H1 (cell line): ENCODE measurements at regions not wholly inside any gene's neighbourhood (a gene's known extent, or its start where the extent isn't known, plus 50 kb on each side); places are given as distances from the start of the nearest gene placed in this dataset.

Experiments used
- CTCF ChIA-PET: fragments of 300-600 bp; sonication (Branson Sonifier 250); formaldehyde crosslinking; loops from one replicate; lab custom pipeline; 2021; ENCODE audit not compliant: partially characterized antibody; lab: Charles Lee
- POLR2A ChIA-PET: fragments of 300-600 bp; sonication (Branson Sonifier 250); formaldehyde crosslinking; loops from one replicate; lab custom pipeline; 2021; ENCODE audit warnings: inconsistent platforms; ENCODE audit not compliant: partially characterized antibody; lab: Charles Lee
- DNase-seq, 2 experiments: peaks; one replicate each; pipeline versions ENCODE4 v3.0.0 to v3.0.0-alpha.2; 2010 to 2022; ENCODE audit warnings: low spot score in 2 of 2, low read depth in 1 of 2, mixed read lengths in 1 of 2
- FAIRE-seq: peaks from 2 replicates; lab custom pipeline; 2011; peaks lifted over from hg19 to GRCh38; lab: Jason Lieb, UNC
- H2AFZ ChIP-seq: 2 replicates; pipeline ENCODE4 v1.8.1; 2012; ENCODE audit warnings: low read length, inconsistent platforms
- H2AK5ac ChIP-seq: 2 replicates; pipeline ENCODE4 v1.6.1; 2013; ENCODE audit warnings: low read depth, low read length
- H2BK120ac ChIP-seq: replicated peaks from 2 replicates; pipeline ENCODE3; 2013; ENCODE audit warnings: low read depth, low read length, inconsistent platforms
- H2BK12ac ChIP-seq: 2 replicates; pipeline ENCODE4 v1.6.1; 2013; ENCODE audit warnings: low read depth, low read length
- H2BK15ac ChIP-seq: 2 replicates; pipeline ENCODE4 v1.6.1; 2013; ENCODE audit warnings: low read length
- H2BK20ac ChIP-seq: 2 replicates; pipeline ENCODE4 v1.6.1; 2013; ENCODE audit warnings: low read length
- H2BK5ac ChIP-seq: 2 replicates; pipeline ENCODE4 v1.6.1; 2013; ENCODE audit warnings: low read depth, low read length
- H3K14ac ChIP-seq: 2 replicates; pipeline ENCODE4 v1.6.1; 2013; ENCODE audit warnings: inconsistent platforms; ENCODE audit not compliant: insufficient read length
- H3K18ac ChIP-seq: 2 replicates; pipeline ENCODE4 v1.6.1; 2013; ENCODE audit warnings: low read length; ENCODE audit errors: extremely low read depth
- H3K23ac ChIP-seq: 2 replicates; pipeline ENCODE4 v1.6.1; 2013; ENCODE audit warnings: inconsistent platforms; ENCODE audit not compliant: insufficient read length
- H3K23me2 ChIP-seq: 2 replicates; pipeline ENCODE4 v1.6.1; 2013; ENCODE audit warnings: low read depth, low read length
- H3K27ac ChIP-seq: 2 replicates; pipeline ENCODE4 v1.6.1; 2011; ENCODE audit warnings: low read depth, low read length, inconsistent platforms
- H3K27me3 ChIP-seq, 4 experiments: replicated peaks in 1 of 4; 1 replicate in 1 of 4; 2 replicates in 3 of 4; pipeline versions ENCODE4 v1.6.1 to v1.8.1; 2011 to 2013; ENCODE audit warnings: low read length in 3 of 4, mild to moderate bottlenecking in 3 of 4, inconsistent platforms in 2 of 4, mixed read lengths in 2 of 4, moderate library complexity in 1 of 4; ENCODE audit not compliant: control insufficient read depth in 3 of 4, insufficient read depth in 3 of 4; ENCODE audit errors: extremely low read depth in 1 of 4
- H3K36me3 ChIP-seq, 4 experiments: 2 replicates each; pipeline versions ENCODE4 v1.6.1 to v1.8.1; 2011 to 2013; ENCODE audit warnings: mild to moderate bottlenecking in 4 of 4, low read length in 3 of 4, moderate library complexity in 2 of 4, control low read depth in 1 of 4, inconsistent platforms in 1 of 4; ENCODE audit not compliant: insufficient read depth in 4 of 4, control insufficient read depth in 2 of 4
- H3K4ac ChIP-seq: replicated peaks from 2 replicates; pipeline ENCODE3; 2013; ENCODE audit warnings: low read length, low read depth, mixed read lengths, inconsistent platforms; ENCODE audit not compliant: insufficient read length
- H3K4me1 ChIP-seq, 4 experiments: replicated peaks in 1 of 4; 1 replicate in 1 of 4; 2 replicates in 3 of 4; pipeline versions ENCODE4 v1.6.1 to v1.8.1; 2011 to 2013; ENCODE audit warnings: low read length in 3 of 4, inconsistent platforms in 2 of 4, mixed read lengths in 1 of 4; ENCODE audit not compliant: insufficient read depth in 4 of 4, control insufficient read depth in 3 of 4
- H3K4me2 ChIP-seq, 2 experiments: 2 replicates each; pipeline versions ENCODE4 v1.6.1 to v1.8.1; 2011 to 2013; ENCODE audit warnings: low read depth in 2 of 2, low read length in 2 of 2, control low read depth in 1 of 2, inconsistent platforms in 1 of 2, mild to moderate bottlenecking in 1 of 2; ENCODE audit not compliant: insufficient read depth in 1 of 2
- H3K4me3 ChIP-seq, 4 experiments: fragments of 200-600, 300-600 bp in 1 of 4; sonication (generic), shearing (Covaris generic), sonication (Bioruptor Twin) in 1 of 4; 2 replicates each; pipeline versions ENCODE4 v1.5.1 to v1.8.1; 2011 to 2016; ENCODE audit warnings: low read length in 4 of 4, low read depth in 3 of 4, control low read depth in 2 of 4, inconsistent platforms in 2 of 4, mild to moderate bottlenecking in 2 of 4, mixed read lengths in 1 of 4, moderate library complexity in 1 of 4; ENCODE audit not compliant: insufficient read depth in 2 of 4; ENCODE audit errors: extremely low read depth in 1 of 4
- H3K56ac ChIP-seq: replicated peaks from 2 replicates; pipeline ENCODE3; 2013; ENCODE audit warnings: low read depth, mild to moderate bottlenecking, mixed read lengths, low read length, inconsistent platforms; ENCODE audit not compliant: insufficient read length
- H3K79me1 ChIP-seq: 2 replicates; pipeline ENCODE4 v1.6.1; 2013; ENCODE audit warnings: low read depth, low read length, control low read depth
- H3K79me2 ChIP-seq, 2 experiments: 2 replicates each; pipeline versions ENCODE4 v1.6.1 to v1.8.1; 2012 to 2013; ENCODE audit warnings: low read length in 2 of 2, mild to moderate bottlenecking in 2 of 2, inconsistent platforms in 1 of 2; ENCODE audit not compliant: insufficient read depth in 2 of 2, control insufficient read depth in 1 of 2
- H3K9ac ChIP-seq, 4 experiments: replicated peaks in 1 of 4; 1 replicate in 1 of 4; 2 replicates in 3 of 4; pipeline versions ENCODE4 v1.6.1 to v1.8.1; 2011 to 2013; ENCODE audit warnings: low read depth in 3 of 4, low read length in 3 of 4, control low read depth in 2 of 4, mild to moderate bottlenecking in 2 of 4, moderate library complexity in 2 of 4, inconsistent platforms in 1 of 4; ENCODE audit errors: extremely low read depth in 1 of 4
- H3K9me3 ChIP-seq, 2 experiments: 2 replicates each; pipeline versions ENCODE4 v1.6.1 to v1.8.1; 2012 to 2013; ENCODE audit warnings: mild to moderate bottlenecking in 2 of 2, moderate library complexity in 2 of 2, control low read depth in 1 of 2, inconsistent platforms in 1 of 2, low read depth in 1 of 2, low read length in 1 of 2, mixed read lengths in 1 of 2; ENCODE audit not compliant: insufficient read depth in 2 of 2
- H4K20me1 ChIP-seq, 2 experiments: replicated peaks in 1 of 2; 2 replicates each; pipeline versions ENCODE3 to v1.8.1; 2011 to 2013; ENCODE audit warnings: inconsistent platforms in 2 of 2, low read length in 2 of 2, mild to moderate bottlenecking in 1 of 2; ENCODE audit not compliant: insufficient read depth in 2 of 2, control insufficient read depth in 1 of 2
- H4K5ac ChIP-seq: 2 replicates; pipeline ENCODE4 v1.6.1; 2013; ENCODE audit warnings: low read length, low read depth, mixed read lengths, inconsistent platforms; ENCODE audit not compliant: insufficient read length
- H4K8ac ChIP-seq: 2 replicates; pipeline ENCODE4 v1.8.0; 2013; ENCODE audit warnings: mild to moderate bottlenecking, moderate library complexity, low read length, inconsistent platforms; ENCODE audit not compliant: insufficient read depth; ENCODE audit errors: extremely low read depth
- H4K91ac ChIP-seq: replicated peaks from 2 replicates; pipeline ENCODE3; 2013; ENCODE audit warnings: low read length, mixed read lengths, inconsistent platforms; ENCODE audit not compliant: insufficient read length
- CREB1 ChIP-seq: IDR thresholded peaks from 2 replicates; pipeline ENCODE4 v1.6.1; 2012; ENCODE audit warnings: inconsistent platforms
- JUN ChIP-seq: IDR thresholded peaks from 2 replicates; pipeline ENCODE4 v1.6.1; 2011; ENCODE audit warnings: low read depth, mild to moderate bottlenecking, improper control_type of control experiment, low read length
- KDM1A ChIP-seq: fragments of 200-600, 300-600 bp; sonication (generic); IDR thresholded peaks from 2 replicates; pipeline ENCODE4 v1.7.1; 2016; ENCODE audit warnings: mild to moderate bottlenecking, low read length, borderline replicate concordance
- POLR2AphosphoS5 ChIP-seq: IDR thresholded peaks from 2 replicates; pipeline ENCODE4 v1.6.1; 2011; ENCODE audit warnings: low read depth, low read length
- RXRA ChIP-seq: IDR thresholded peaks from 2 replicates; pipeline ENCODE4 v1.6.1; 2011; ENCODE audit warnings: low read depth, mild to moderate bottlenecking, low read length, moderate library complexity; ENCODE audit not compliant: insufficient read depth
- SRF ChIP-seq: IDR thresholded peaks from 2 replicates; pipeline ENCODE4 v1.6.1; 2011; ENCODE audit warnings: mild to moderate bottlenecking, low read depth, low read length, moderate library complexity
- TAF7 ChIP-seq: optimal IDR thresholded peaks from 2 replicates; pipeline ENCODE3; 2011; ENCODE audit warnings: low read depth, mild to moderate bottlenecking, inconsistent platforms, low read length, moderate library complexity, borderline replicate concordance
- WGBS, 2 experiments: shearing (Covaris generic) in 1 of 2; methylation state at CpG; one replicate each; pipeline versions ENCODE4 v1.1.6 to v1.1.7; 2013 to 2015; ENCODE audit warnings: low lambda C conversion rate in 2 of 2, mixed read lengths in 2 of 2, inconsistent platforms in 1 of 2, low coverage in 1 of 2, missing lambda C conversion rate in 1 of 2; ENCODE audit not compliant: insufficient replicate concordance in 2 of 2, insufficient coverage in 1 of 2, insufficient read length in 1 of 2; ENCODE audit errors: extremely low coverage in 1 of 2, missing lambda C conversion rate in 1 of 2; 5-methylcytosine and 5-hydroxymethylcytosine counted together

DNA sequence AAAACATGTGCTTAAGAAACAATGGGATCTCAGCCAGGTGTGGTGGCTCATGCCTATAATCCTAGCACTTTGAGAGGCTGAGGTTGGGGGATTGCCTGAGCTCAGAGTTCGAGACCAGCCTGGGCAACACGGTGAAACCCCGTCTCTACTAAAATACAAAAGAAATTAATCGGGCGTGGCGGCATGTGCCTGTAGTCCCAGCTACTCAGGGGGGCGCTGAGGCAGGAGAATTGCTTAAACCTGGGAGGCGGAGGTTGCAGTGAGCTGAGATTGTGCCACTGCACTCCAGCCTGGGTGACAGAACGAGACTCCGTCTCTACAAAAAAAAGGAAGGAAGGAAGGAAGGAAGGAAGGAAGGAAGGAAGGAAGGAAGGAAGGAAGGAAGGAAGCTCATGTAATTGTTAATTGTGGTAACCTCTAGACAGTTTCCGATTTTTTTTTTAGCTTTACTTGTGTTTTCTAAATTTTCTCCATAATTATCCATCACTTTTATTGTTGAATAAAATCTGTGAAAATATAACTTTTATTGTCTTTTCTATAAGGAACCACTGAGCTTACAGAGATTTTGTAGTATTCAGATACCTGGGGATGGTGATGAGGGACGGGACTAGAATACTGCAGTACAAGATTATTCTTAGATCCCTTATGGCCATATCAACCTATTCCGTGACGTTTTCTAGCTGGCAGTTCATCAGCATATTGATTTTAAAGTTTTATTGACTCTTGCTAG, 506.9 kb downstream of the NR2F2 start:
- TF ChIP-seq SRF = no peak
- TF ChIP-seq JUN = no peak
- TF ChIP-seq KDM1A = no peak
- no peak for TF ChIP-seq TAF7
- TF ChIP-seq CREB1 = no peak
- TF ChIP-seq POLR2AphosphoS5 = no peak
- TF ChIP-seq RXRA = no peak
- Histone ChIP-seq H4K8ac (no peak overlapping the region), H3K23ac (no peak overlapping the region), H4K91ac (no peak overlapping the region), H3K14ac (no peak overlapping the region), H3K27me3 (no peaks in the 10 kb centered on the region), H2BK20ac (no peak overlapping the region), H2BK5ac (no peak overlapping the region), H3K4ac (no peak overlapping the region), H4K20me1 (no peaks in the 10 kb centered on the region), H2BK120ac (no peak overlapping the region), H2BK15ac (no peak overlapping the region), H2BK12ac (no peak overlapping the region), H3K36me3 (no peaks in the 10 kb centered on the region), H3K9ac (no peak overlapping the region), H3K56ac (no peak overlapping the region), H3K4me3 (no peak overlapping the region), H3K4me1 (no peaks in the 10 kb centered on the region), H3K4me2 (no peak overlapping the region), H3K79me2 (no peaks in the 10 kb centered on the region), H3K27ac (no peak overlapping the region), H2AFZ (no peak overlapping the region), H3K79me1 (no peaks in the 10 kb centered on the region), H3K23me2 (no peaks in the 10 kb centered on the region), H3K18ac (no peak overlapping the region), H3K9me3 (peaks cover 4 to 7% of the 10 kb centered on the region in 2 experiments; a peak in 1 of 4 replicates), H4K5ac (no peak overlapping the region), H2AK5ac (no peak overlapping the region)
- DNase-seq (no peak), FAIRE-seq (no peak)
- 93% methylated on average over 6 of the region's 14 CpGs; no CpG with 5 or more reads in 1 of the 2 experiments for WGBS, 2 experiments
- ChIA-PET POLR2A (no interaction called here), CTCF (interaction anchor here (0.7 kb wide), 1 partner anchor 106 kb away, joined by 3 read pairs; no protein-coding TSS in a partner anchor)
